Lung (tissue), 11 donors: ENCODE measurements at regions not wholly inside any gene's neighbourhood (a gene's known extent, or its start where the extent isn't known, plus 50 kb on each side); places are given as distances from the start of the nearest gene placed in this dataset.

Experiments
- ATAC-seq: fragments of 200-7000 bp; cut with Tn5 transposase; one replicate; pipeline ENCODE4 v1.9.1; 2020; ENCODE audit warnings: moderate number of reproducible peaks; ENCODE audit not compliant: insufficient read depth, low FRiP score
- DNase-seq, 3 donors: peaks; one replicate each; pipeline ENCODE4 v3.0.0-alpha.2; 2013 to 2017
- H3K27ac ChIP-seq, 2 donors: one replicate each; pipeline ENCODE4 v1.5.1; 2013; ENCODE audit warnings: mild to moderate bottlenecking in 2 of 2, moderate library complexity in 2 of 2, control low read depth in 1 of 2, inconsistent platforms in 1 of 2, low read depth in 1 of 2, low read length in 1 of 2
- H3K27me3 ChIP-seq, 3 donors: one replicate each; pipeline ENCODE4 v1.5.1; 2013; ENCODE audit warnings: low read length in 2 of 3; ENCODE audit not compliant: control insufficient read depth in 3 of 3, insufficient read depth in 3 of 3
- H3K36me3 ChIP-seq, 4 donors: one replicate each; pipeline ENCODE4 v1.5.1; 2013; ENCODE audit warnings: low read length in 4 of 4, mild to moderate bottlenecking in 1 of 4, moderate library complexity in 1 of 4; ENCODE audit not compliant: control insufficient read depth in 4 of 4, insufficient read depth in 4 of 4
- H3K4me1 ChIP-seq, 5 donors: one replicate each; pipeline ENCODE4 v1.5.1; 2013; ENCODE audit warnings: low read length in 5 of 5, mild to moderate bottlenecking in 2 of 5, moderate library complexity in 1 of 5; ENCODE audit not compliant: control insufficient read depth in 5 of 5, insufficient read depth in 5 of 5
- H3K4me3 ChIP-seq: one replicate; pipeline ENCODE4 v1.5.1; 2013; ENCODE audit warnings: mild to moderate bottlenecking, control low read depth, moderate library complexity
- H3K9ac ChIP-seq, 2 donors: one replicate each; pipeline ENCODE4 v1.5.1; 2013; ENCODE audit warnings: low read length in 2 of 2, control low read depth in 1 of 2; ENCODE audit not compliant: insufficient read depth in 1 of 2
- H3K9me3 ChIP-seq, 4 donors: one replicate each; pipeline ENCODE4 v1.5.1; 2013; ENCODE audit warnings: low read length in 3 of 4, mild to moderate bottlenecking in 1 of 4, moderate library complexity in 1 of 4; ENCODE audit not compliant: control insufficient read depth in 4 of 4, insufficient read depth in 3 of 4
- CTCF ChIP-seq: IDR thresholded peaks from 2 replicates; pipeline ENCODE4 v1.5.1; 2012; ENCODE audit warnings: mild to moderate bottlenecking; ENCODE audit errors: control extremely low read depth, extremely low read depth
- WGBS, 2 donors: extraction: QIAGEN DNeasy Blood & Tissue Kit; methylation state at CpG; one replicate each; pipeline ENCODE4 v1.1.7; 2013; 5-methylcytosine and 5-hydroxymethylcytosine counted together
- donor health status: control.
- donor health status: control.
- donor health status: Bipolar disorder and iron deficiency.
- donor health status: healthy.
- donor health status: DM: yes; HTN: yes; CAD: no.

GRCh38 chr3:124079912-124080276 is 88.0 kb upstream of the ROPN1 start:
- no peaks in the 10 kb centered on the region for H3K9me3 ChIP-seq
- peaks cover 0 to 16% (median 7%) of the 10 kb centered on the region in 5 donors for H3K4me1 ChIP-seq
- H3K36me3 ChIP-seq = no peaks in the 10 kb centered on the region
- 87 to 88% methylated on average over 2 of the region's 2 CpGs for WGBS, 2 donors
- no peak overlapping the region for H3K27ac ChIP-seq
- no peak for DNase-seq
- no peak for TF ChIP-seq CTCF
- H3K4me3 ChIP-seq = no peak overlapping the region
- no peaks in the 10 kb centered on the region for H3K27me3 ChIP-seq
- no peak overlapping the region for H3K9ac ChIP-seq
- no peak for ATAC-seq

GRCh38 chr3:124082343-124082742 is 90.4 kb upstream of the ROPN1 start:
- H3K4me3 ChIP-seq = no peak overlapping the region
- ATAC-seq (no peak), DNase-seq (no peak)
- H3K9ac ChIP-seq = no peak overlapping the region
- no peaks in the 10 kb centered on the region for H3K36me3 ChIP-seq
- H3K4me1 ChIP-seq = peaks cover 0 to 16% (median 5%) of the 10 kb centered on the region in 5 donors
- TF ChIP-seq CTCF = no peak
- no peak overlapping the region for H3K27ac ChIP-seq
- H3K27me3 ChIP-seq = no peaks in the 10 kb centered on the region
- 78 to 86% methylated on average over 2 of the region's 2 CpGs for WGBS, 2 donors
- H3K9me3 ChIP-seq = no peaks in the 10 kb centered on the region

- no peak overlapping the region for H3K9ac ChIP-seq
- DNase-seq (peak in 2 of 3 donors; percentile 44 to 47), ATAC-seq (no peak)
- no peaks in the 10 kb centered on the region for H3K9me3 ChIP-seq
- H3K4me3 ChIP-seq = no peak overlapping the region
- no peak overlapping the region for H3K27ac ChIP-seq
- no peaks in the 10 kb centered on the region for H3K27me3 ChIP-seq
- H3K36me3 ChIP-seq = no peaks in the 10 kb centered on the region
- no peak for TF ChIP-seq CTCF
- peaks cover 0 to 13% (median 4%) of the 10 kb centered on the region in 5 donors for H3K4me1 ChIP-seq
- WGBS, 2 donors = 59 to 66% methylated on average over 7 of the region's 7 CpGs
These were observed 92.3 kb upstream of the ROPN1 start for GRCh38 chr3:124084022-124084881.

GRCh38 chr3:124088801-124089200 is 96.9 kb upstream of the ROPN1 start:
- TF ChIP-seq CTCF = no peak
- Histone ChIP-seq H3K36me3 (peaks cover 0 to 3% (median 0%) of the 10 kb centered on the region in 4 donors), H3K27me3 (no peaks in the 10 kb centered on the region), H3K9ac (no peak overlapping the region), H3K9me3 (no peaks in the 10 kb centered on the region), H3K4me3 (no peak overlapping the region), H3K4me1 (peaks cover 0 to 7% (median 4%) of the 10 kb centered on the region in 5 donors), H3K27ac (no peak overlapping the region)
- DNase-seq (no peak), ATAC-seq (no peak)
- 82 to 84% methylated on average over 2 of the region's 2 CpGs for WGBS, 2 donors
